PC-9 (cell line): ENCODE measurements at regions not wholly inside any gene's neighbourhood (a gene's known extent, or its start where the extent isn't known, plus 50 kb on each side); places are given as distances from the start of the nearest gene placed in this dataset.

Experiments
- BruUV-seq: library from RNA; stranded (reverse); fragments of 400-500 nt; replicated peaks from 2 replicates; lab custom pipeline; 2021; lab: Mats Ljungman, UMichigan
- CTCF ChIA-PET: fragments of 300-600 bp; sonication (Branson Sonifier 250); formaldehyde crosslinking; loops from one replicate; lab custom pipeline; 2022; ENCODE audit warnings: antibody characterized with exemption; lab: Charles Lee
- POLR2A ChIA-PET: fragments of 300-600 bp; sonication (Branson Sonifier 250); formaldehyde crosslinking; loops from one replicate; lab custom pipeline; 2022; ENCODE audit warnings: antibody characterized with exemption; ENCODE audit not compliant: unreplicated experiment; lab: Charles Lee
- DNase-seq, 2 experiments: peaks; one replicate each; pipeline versions ENCODE4 v3.0.0 to v3.0.0-alpha.2; 2015 to 2022; ENCODE audit warnings: mixed read lengths in 1 of 2
- H2AFZ ChIP-seq: fragments of 200-600 bp; sonication (generic); 2 replicates; pipeline ENCODE4 v1.8.1; 2017; ENCODE audit warnings: antibody characterized with exemption
- H3F3A ChIP-seq: fragments of 200-600 bp; sonication (generic); 2 replicates; pipeline ENCODE4 v1.8.1; 2017; ENCODE audit warnings: antibody characterized with exemption, mild to moderate bottlenecking, low read depth; ENCODE audit not compliant: insufficient read depth
- H3K27ac ChIP-seq: fragments of 200-600 bp; sonication (generic); 2 replicates; pipeline ENCODE4 v1.6.1; 2016; ENCODE audit warnings: mixed run types
- H3K27me3 ChIP-seq: fragments of 200-600 bp; sonication (generic); 2 replicates; pipeline ENCODE4 v1.6.1; 2016; ENCODE audit warnings: low read depth, mixed run types; ENCODE audit not compliant: insufficient read depth
- H3K36me3 ChIP-seq: fragments of 200-600 bp; sonication (generic); 2 replicates; pipeline ENCODE4 v1.6.1; 2016; ENCODE audit warnings: low read depth, mixed run types
- H3K4me1 ChIP-seq: fragments of 200-600 bp; sonication (generic); replicated peaks from 2 replicates; pipeline ENCODE4 v1.6.1; 2016; ENCODE audit warnings: mixed run types; ENCODE audit not compliant: insufficient read depth
- H3K4me2 ChIP-seq: fragments of 200-600 bp; sonication (generic); 2 replicates; pipeline ENCODE4 v1.6.1; 2017; ENCODE audit warnings: mixed run types
- H3K4me3 ChIP-seq: fragments of 200-600 bp; sonication (generic); 2 replicates; pipeline ENCODE4 v1.6.1; 2016; ENCODE audit warnings: mixed run types
- H3K79me2 ChIP-seq: fragments of 200-600 bp; sonication (generic); 2 replicates; pipeline ENCODE4 v1.6.1; 2017; ENCODE audit warnings: low read depth, mixed run types
- H3K9me2 ChIP-seq: fragments of 200-600 bp; sonication (generic); 2 replicates; pipeline ENCODE4 v1.8.1; 2017; ENCODE audit warnings: mild to moderate bottlenecking; ENCODE audit not compliant: insufficient read depth
- H3K9me3 ChIP-seq: fragments of 200-600 bp; sonication (generic); 2 replicates; pipeline ENCODE4 v1.8.1; 2016; ENCODE audit warnings: low read depth; ENCODE audit not compliant: insufficient read depth
- H4K20me1 ChIP-seq: fragments of 200-600 bp; sonication (generic); 2 replicates; pipeline ENCODE4 v1.8.1; 2017; ENCODE audit not compliant: insufficient read depth
- EZH2 ChIP-seq: fragments of 200-600 bp; sonication (generic); IDR thresholded peaks from 2 replicates; pipeline ENCODE4 v1.8.0; 2017; ENCODE audit warnings: antibody characterized with exemption, low read depth
- intact Hi-C: fragments of 100-400 bp; cut with micrococcal nuclease; formaldehyde crosslinking; loops from one replicate; pipeline ENCODE4 v1.10.0; 2022; ENCODE audit not compliant: unreplicated experiment
- TF ChIP-seq, protein P1 (sequence below): fragments of 200-600 bp; sonication (generic); conservative IDR thresholded peaks from 2 replicates; pipeline ENCODE4 v1.6.1; 2017; ENCODE audit warnings: mixed run types, antibody characterized with exemption, mild to moderate bottlenecking, moderate library complexity

GRCh38 chr12:76621582-76622024 is 62.0 kb upstream of the OSBPL8 start:
- peak overlapping the region; percentile 32; the same call in 1 of the 2 replicates for H3K4me2 ChIP-seq
- POLR2A ChIA-PET: interaction anchor here (0.6 kb wide), 1 partner anchor 171 kb away, joined by 9 read pairs; no protein-coding TSS in a partner anchor

DNA sequence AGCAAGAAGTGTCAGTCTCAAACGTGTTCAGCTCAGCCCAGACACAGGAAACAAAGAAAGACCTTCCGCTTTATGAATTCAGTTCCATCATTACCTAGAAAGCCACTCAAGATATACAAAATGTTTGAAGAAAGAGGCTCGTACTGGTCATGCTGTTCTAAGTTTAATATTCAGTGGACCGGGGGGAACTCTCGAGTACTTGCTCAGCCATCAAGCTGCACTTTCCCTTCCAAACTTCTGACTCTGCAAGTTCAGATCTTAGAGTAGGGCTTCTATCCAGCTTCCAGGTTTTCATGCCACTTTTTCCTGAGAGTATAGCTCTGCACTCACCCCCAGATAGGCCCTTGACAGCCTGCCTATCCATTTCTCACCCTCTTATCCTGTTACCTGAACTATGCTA is 62.8 kb upstream of the OSBPL8 start:
- Histone ChIP-seq H3K4me2 (no peak overlapping the region), H3F3A (no peaks in the 10 kb centered on the region), H3K9me2 (no peaks in the 10 kb centered on the region), H3K27me3 (no peaks in the 10 kb centered on the region), H3K9me3 (no peaks in the 10 kb centered on the region), H3K4me1 (peaks cover 6% of the 10 kb centered on the region; the same call in 1 of the 2 replicates), H3K36me3 (no peaks in the 10 kb centered on the region), H2AFZ (no peak overlapping the region), H3K4me3 (no peak overlapping the region), H3K79me2 (no peaks in the 10 kb centered on the region), H4K20me1 (no peaks in the 10 kb centered on the region), H3K27ac (no peak overlapping the region)
- intact Hi-C loops: loop anchor here (5.0 to 10.0 kb wide), 2 partner anchors 292 to 1065 kb away; no protein-coding TSS in a partner anchor
- ChIA-PET POLR2A (no interaction called here), CTCF (interaction anchor here (0.5 to 1.7 kb wide), 3 partner anchors 198 to 644 kb away, joined by 3 to 11 read pairs (median 10); no protein-coding TSS in a partner anchor)
- no peak for DNase-seq
- BruUV-seq: no TSS peak
- TF ChIP-seq, protein P1, sequence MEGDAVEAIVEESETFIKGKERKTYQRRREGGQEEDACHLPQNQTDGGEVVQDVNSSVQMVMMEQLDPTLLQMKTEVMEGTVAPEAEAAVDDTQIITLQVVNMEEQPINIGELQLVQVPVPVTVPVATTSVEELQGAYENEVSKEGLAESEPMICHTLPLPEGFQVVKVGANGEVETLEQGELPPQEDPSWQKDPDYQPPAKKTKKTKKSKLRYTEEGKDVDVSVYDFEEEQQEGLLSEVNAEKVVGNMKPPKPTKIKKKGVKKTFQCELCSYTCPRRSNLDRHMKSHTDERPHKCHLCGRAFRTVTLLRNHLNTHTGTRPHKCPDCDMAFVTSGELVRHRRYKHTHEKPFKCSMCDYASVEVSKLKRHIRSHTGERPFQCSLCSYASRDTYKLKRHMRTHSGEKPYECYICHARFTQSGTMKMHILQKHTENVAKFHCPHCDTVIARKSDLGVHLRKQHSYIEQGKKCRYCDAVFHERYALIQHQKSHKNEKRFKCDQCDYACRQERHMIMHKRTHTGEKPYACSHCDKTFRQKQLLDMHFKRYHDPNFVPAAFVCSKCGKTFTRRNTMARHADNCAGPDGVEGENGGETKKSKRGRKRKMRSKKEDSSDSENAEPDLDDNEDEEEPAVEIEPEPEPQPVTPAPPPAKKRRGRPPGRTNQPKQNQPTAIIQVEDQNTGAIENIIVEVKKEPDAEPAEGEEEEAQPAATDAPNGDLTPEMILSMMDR: no peak
- no peak for TF ChIP-seq EZH2

More at GRCh38 chr12:76621582-76622024, 62.0 kb upstream of the OSBPL8 start:
- Histone ChIP-seq H2AFZ (no peak overlapping the region), H3K4me3 (no peak overlapping the region), H3K27ac (no peak overlapping the region), H3K27me3 (no peaks in the 10 kb centered on the region), H3K4me1 (peaks cover 6% of the 10 kb centered on the region; the same call in 1 of the 2 replicates), H3K9me3 (no peaks in the 10 kb centered on the region), H3K36me3 (no peaks in the 10 kb centered on the region), H4K20me1 (no peaks in the 10 kb centered on the region), H3F3A (no peaks in the 10 kb centered on the region), H3K79me2 (no peaks in the 10 kb centered on the region), H3K9me2 (no peaks in the 10 kb centered on the region)
- BruUV-seq: no TSS peak
- TF ChIP-seq, protein P1: peak; percentile 93
- TF ChIP-seq EZH2: no peak
- DNase-seq: peak; percentile 51 to 60
- CTCF ChIA-PET: interaction anchor here (1.7 kb wide), 1 partner anchor 389 kb away, joined by 10 read pairs; no protein-coding TSS in a partner anchor
- intact Hi-C loops: loop anchor here (1.0 to 10.0 kb wide), 4 partner anchors 170 to 1066 kb away; no protein-coding TSS in a partner anchor

DNA sequence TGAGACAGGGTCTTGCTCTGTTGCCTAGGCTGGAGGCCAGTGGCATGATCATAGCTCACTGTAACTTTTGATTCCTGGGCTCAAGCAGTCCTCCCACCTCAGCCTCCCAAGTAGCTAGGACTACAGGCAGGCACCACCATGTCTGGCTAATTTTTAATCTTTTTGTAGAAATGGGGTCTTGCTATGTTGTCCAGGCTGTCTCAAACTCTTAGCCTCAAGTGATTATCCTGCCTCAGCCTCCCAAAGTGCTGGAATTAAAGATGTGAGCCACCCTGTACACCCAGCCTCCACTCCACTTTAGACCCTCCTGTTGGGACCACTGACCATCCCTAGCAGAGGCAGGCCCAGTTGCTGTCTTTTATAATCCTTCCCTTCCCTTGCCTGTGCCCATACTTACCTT is 63.3 kb upstream of the OSBPL8 start:
- H3F3A ChIP-seq: no peaks in the 10 kb centered on the region
- no peaks in the 10 kb centered on the region for H4K20me1 ChIP-seq
- no peaks in the 10 kb centered on the region for H3K79me2 ChIP-seq
- TF ChIP-seq EZH2: no peak
- TF ChIP-seq, protein P1: no peak
- no peak overlapping the region for H3K4me2 ChIP-seq
- H2AFZ ChIP-seq: no peak overlapping the region
- H3K9me3 ChIP-seq: no peaks in the 10 kb centered on the region
- intact Hi-C loops: loop anchor here (5.0 to 10.0 kb wide), 2 partner anchors 292 to 1064 kb away; no protein-coding TSS in a partner anchor
- DNase-seq: no peak
- no peak overlapping the region for H3K27ac ChIP-seq
- BruUV-seq: no TSS peak
- H3K27me3 ChIP-seq: no peaks in the 10 kb centered on the region
- no peaks in the 10 kb centered on the region for H3K36me3 ChIP-seq
- peaks cover 6% of the 10 kb centered on the region; the same call in 1 of the 2 replicates for H3K4me1 ChIP-seq
- ChIA-PET CTCF (interaction anchor here (0.7 kb wide), 3 partner anchors 142 to 453 kb away, joined by 3 to 7 read pairs (median 5); no protein-coding TSS in a partner anchor), POLR2A (interaction anchor here (0.7 kb wide), 1 partner anchor 232 kb away, joined by 4 read pairs; no protein-coding TSS in a partner anchor)
- no peak overlapping the region for H3K4me3 ChIP-seq
- no peaks in the 10 kb centered on the region for H3K9me2 ChIP-seq
